NCI-H128 (cell line): ENCODE measurements at regions not wholly inside any gene's neighbourhood (a gene's known extent, or its start where the extent isn't known, plus 50 kb on each side); places are given as distances from the start of the nearest gene placed in this dataset.

Experiments
- DNase-seq: peaks from one replicate; lab custom pipeline; 2025; ENCODE audit not compliant: unreplicated experiment; lab: John Stamatoyannopoulos, UW

DNA sequence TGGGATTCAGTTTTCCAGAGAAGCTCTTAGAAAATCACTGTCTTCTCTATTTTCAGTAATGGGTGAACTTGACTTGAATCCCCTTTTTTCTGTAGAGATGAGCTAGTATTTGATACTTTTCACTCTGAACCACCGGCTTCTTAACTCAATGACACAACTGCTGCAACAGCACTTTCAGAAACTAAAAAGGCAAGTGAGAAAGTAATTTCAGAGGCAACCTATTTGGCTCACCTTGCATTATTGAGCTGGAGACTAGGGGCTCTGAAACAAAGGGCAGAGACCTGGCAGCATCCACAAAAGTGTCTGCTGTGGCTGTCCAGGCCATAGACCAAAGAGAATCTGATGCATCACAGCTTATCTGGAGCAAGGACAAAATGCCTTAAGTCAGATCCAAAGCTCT lies 289.8 kb upstream of the IRAK1BP1 start:
- no peak for DNase-seq

GRCh38 chr6:78578430-78578829 lies 288.9 kb upstream of the IRAK1BP1 start:
- no peak for DNase-seq

DNA sequence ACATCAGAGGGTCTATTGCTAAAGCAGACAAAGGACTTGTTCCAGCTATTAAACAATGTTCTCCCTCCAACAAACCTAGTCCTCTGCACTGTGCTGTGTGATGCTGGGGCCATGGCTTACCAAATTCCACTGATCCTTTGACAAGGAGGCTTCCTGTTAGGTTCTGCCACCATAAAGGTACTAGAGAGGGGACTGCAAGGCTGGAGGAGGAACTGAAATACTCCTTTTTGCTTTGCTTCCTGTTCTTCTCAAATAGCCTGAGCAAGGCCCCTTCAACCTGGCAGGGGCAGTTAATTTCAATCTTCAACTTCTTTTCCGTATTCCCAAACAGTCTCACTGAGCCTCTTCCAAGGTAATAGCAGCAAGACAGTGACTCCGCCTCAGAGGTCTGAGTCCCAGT lies 286.4 kb upstream of the IRAK1BP1 start:
- DNase-seq: no peak

- no peak for DNase-seq
Observed at GRCh38 chr6:78583079-78583478, 284.3 kb upstream of the IRAK1BP1 start.

GRCh38 chr6:78589436-78589835 lies 277.9 kb upstream of the IRAK1BP1 start:
- no peak for DNase-seq

DNA sequence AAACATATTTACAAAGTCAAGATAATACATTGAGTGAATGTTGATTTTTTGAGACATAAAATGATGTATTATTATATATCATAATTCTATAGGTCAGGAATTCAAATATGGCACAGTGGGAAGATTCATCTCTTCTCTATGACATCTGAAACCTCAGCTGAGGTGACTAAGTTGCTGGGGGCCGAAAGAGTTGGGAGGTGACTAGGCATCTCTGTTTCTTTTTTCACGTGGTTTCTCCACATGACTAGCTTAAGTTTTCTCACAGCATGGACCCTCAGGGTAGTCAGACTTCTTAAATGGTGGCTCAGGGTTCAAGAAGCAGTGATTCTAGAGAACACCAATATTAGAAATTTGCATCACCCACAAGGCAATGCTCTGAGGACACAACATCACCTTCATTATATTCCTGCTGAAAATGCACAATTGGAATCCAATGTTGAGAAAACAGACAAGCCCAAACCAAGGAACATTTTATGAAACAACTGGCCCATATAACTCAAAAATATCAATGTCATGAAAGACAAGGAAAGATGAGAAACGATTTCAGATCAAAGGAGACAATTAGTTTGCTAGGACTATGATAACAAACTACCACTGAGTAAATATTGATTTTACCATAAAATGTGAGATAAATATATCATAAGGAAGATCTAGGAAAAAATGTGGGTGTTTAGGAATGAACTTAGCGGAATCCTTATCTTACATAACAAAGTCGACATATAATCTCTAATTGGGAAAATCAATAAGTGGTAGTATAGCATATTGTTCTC lies 273.3 kb upstream of the IRAK1BP1 start:
- no peak for DNase-seq

- DNase-seq: no peak
Observed at GRCh38 chr6:78594668-78595066, 272.7 kb upstream of the IRAK1BP1 start.

DNA sequence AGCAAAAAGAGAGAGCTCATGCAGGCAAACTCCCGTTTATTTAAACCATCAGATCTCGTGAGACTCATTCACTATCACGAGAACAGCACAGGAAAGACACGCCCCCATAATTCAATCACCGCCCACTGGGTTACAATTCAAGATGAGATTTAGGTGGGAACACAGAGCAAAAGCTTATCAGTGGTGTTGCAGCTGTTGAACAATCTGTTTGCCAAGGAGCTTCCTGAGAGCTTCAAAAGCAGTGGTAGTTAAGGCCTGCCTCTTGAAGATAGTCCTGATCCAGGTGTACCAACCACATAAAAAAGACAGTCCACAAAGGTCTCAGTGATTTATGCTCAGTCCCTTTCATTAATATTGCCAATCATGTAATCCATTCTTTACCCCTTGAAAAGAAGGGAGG lies 269.4 kb upstream of the IRAK1BP1 start:
- DNase-seq: no peak

- DNase-seq: no peak
Observed at GRCh38 chr6:78598966-78599365, 268.4 kb upstream of the IRAK1BP1 start.

GRCh38 chr6:78599526-78599925 lies 267.8 kb upstream of the IRAK1BP1 start:
- no peak for DNase-seq

DNA sequence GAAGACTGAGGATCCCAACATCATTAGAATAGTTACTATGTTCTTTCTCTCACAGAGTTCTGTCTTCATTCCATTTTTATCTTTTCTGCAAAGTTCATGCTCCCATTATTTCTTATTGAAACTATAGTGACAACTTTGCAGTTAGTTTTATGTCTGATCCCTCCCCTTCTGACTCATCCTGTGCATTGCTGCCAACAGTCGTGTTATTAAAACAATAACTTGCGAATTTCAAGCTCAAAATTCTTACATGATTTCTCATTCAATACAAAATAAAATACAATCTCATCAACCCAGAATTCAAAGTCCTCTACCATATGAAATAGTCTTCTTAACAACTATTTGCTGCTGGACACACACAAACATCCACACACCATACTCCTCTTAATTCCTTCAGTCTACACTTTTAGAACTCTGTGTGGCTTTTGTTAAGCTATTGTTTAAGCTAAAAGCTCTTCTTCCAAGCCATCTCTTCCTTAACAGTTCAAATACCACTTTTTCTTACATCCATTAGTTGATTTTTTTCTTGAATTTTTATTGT lies 261.4 kb upstream of the IRAK1BP1 start:
- DNase-seq: no peak

DNA sequence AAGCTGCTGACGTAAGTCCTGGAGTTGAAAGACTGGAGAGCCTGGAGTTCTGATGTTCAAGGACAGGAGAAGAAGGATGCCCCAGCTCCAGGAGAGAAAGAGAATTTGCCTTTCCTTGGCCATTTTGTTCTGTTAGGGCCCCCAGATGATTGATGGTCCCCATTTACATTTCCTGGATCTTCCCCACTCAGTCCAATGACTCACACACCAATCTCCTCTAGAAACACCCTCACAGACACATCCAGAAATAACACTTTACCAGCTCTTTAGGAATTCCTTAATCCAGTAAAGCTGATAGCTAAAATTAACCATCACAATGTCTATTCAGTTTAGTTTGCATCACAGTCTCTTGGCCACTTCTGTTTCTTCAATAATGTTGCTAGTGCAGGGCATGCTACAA lies 260.2 kb upstream of the IRAK1BP1 start:
- DNase-seq: no peak

DNA sequence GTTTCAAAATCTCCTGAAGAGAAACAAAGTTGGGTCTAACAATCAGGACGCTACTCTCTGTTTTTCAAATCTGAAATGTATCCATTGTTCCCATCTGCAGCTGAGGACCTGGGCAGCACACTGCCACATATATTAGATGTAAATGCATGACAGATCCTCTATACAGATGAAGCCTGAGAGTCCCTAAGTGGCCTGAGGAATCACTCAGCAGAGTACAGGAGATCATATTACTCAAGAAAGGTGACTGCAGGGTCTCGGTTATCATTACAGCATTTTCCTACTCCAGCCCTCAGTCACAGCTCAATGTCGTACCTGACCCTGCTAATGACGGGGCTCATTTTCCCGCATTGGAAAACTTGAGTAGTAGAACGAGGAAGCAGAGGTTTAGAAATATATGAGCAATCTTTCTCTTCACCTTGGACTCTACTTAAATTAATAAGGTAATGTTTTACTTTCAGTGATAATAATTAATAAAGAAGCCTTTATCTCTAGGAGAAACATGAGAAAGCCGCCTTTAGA lies 256.2 kb upstream of the IRAK1BP1 start:
- no peak for DNase-seq

- no peak for DNase-seq
Observed at GRCh38 chr6:78611886-78612480, 255.4 kb upstream of the IRAK1BP1 start.

DNA sequence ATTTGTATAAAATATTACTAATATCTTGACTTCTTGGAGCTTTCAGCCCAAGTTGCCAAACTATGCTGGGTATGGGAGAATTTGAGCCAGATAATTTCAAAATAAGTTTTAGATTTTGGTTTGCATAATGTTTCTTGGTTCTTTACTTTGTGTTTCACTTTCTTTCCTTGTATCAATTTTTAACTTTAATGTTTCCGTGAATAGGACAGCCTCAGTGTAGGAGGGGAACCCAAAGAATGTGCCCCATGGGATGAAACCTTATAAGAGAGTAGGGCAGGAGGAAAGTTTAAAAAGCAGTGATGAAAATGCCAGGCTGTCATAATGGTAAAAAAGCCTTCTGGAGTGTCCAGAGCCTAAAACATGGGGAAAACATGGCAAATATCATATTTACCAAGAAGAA lies 252.4 kb upstream of the IRAK1BP1 start:
- no peak for DNase-seq

- DNase-seq: no peak
Observed at GRCh38 chr6:78615430-78615904, 251.9 kb upstream of the IRAK1BP1 start.

GRCh38 chr6:78618970-78619369 lies 248.4 kb upstream of the IRAK1BP1 start:
- no peak for DNase-seq

DNA sequence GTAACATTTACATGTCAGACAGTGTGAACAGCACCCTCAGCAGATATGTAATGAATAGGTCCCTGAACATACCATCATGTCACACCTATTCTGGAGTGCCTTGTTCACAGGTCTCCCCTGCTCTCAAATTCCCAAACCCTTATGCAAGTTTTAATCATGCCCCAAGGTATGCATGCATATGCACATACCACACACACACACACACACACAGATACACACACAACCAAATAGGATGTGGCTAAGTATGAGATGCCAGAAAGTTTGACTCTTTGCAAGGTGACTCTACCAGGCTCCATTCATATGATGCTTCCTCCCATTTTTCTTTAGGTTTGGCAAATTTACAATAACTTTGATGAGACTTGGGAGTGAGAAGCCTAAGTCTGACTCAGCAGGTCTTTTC lies 243.8 kb upstream of the IRAK1BP1 start:
- no peak for DNase-seq

DNA sequence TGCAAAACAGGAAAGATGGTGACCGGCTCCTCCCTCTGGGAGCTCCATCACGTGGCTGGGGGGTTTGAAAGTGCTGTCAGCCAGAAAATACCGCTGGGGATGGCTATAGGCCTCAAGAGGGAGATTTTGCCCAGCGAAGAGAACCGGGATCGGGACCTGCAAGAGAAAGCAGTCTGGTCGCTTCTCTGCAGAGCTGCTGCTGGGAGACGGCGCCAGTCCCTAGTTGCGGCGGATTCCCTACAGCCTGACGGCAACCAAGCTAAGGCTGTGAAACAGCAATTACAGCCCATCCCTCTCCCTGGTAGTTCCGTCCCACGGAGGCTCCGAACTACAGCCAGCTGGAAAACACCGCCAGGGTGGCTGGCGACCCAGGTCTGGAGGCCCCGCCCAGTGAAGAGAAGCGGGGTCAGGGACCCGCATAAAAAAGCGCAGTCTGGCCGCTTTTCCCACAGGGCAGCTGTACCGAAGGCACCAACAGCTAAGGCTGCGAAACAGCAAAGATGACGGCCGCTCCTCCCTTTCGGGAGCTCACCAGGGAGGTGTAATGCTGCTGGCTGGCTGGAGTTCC lies 238.1 kb upstream of the IRAK1BP1 start:
- no peak for DNase-seq

GRCh38 chr6:78629836-78630235 lies 237.5 kb upstream of the IRAK1BP1 start:
- DNase-seq: no peak

DNA sequence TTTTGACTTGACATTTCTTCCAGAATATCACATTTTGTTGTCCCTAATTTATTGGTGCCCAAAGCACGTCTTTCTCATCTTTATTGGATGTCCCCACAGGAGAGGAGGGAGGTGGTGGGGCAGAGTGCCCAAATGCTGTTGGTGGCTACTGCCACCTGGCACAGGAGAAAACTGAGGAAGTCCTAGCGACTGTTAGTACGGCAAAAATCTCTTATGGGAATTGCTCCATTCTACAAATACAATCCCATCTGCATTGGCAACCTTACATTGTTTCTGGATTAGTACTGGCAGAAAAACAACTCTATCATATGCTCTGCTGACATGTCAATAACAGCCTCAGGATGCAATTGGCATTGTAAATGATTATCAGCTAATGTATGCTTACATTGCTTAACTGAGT lies 235.4 kb upstream of the IRAK1BP1 start:
- no peak for DNase-seq
